Small intestine (tissue), 7 donors: ENCODE measurements at regions not wholly inside any gene's neighbourhood (a gene's known extent, or its start where the extent isn't known, plus 50 kb on each side); places are given as distances from the start of the nearest gene placed in this dataset.
"Not testable (repeated sequence)": the region's sequence is repeated elsewhere in the genome, so short reads cannot be mapped to it uniquely, and the experiment has no call there.

Source experiments
- DNase-seq, 2 donors: peaks; one replicate each; pipeline versions ENCODE4 v3.0.0 to v3.0.0-alpha.2; 2013
- FAIRE-seq: peaks from 2 replicates; lab custom pipeline; 2012; peaks lifted over from hg19 to GRCh38; lab: Jason Lieb, UNC
- H3K27ac ChIP-seq, 3 donors: one replicate each; pipeline ENCODE4 v1.5.1; 2013; ENCODE audit warnings: low read length in 2 of 3, mild to moderate bottlenecking in 2 of 3, control low read depth in 1 of 3, inconsistent platforms in 1 of 3, low read depth in 1 of 3, moderate library complexity in 1 of 3
- H3K27me3 ChIP-seq, 3 donors: one replicate each; pipeline ENCODE4 v1.6.1; 2013; ENCODE audit warnings: low read length in 3 of 3, inconsistent platforms in 1 of 3; ENCODE audit not compliant: control insufficient read depth in 3 of 3, insufficient read depth in 3 of 3
- H3K36me3 ChIP-seq, 3 donors: one replicate each; pipeline ENCODE4 v1.6.1; 2013; ENCODE audit warnings: low read length in 3 of 3, inconsistent platforms in 1 of 3, low read depth in 1 of 3, mild to moderate bottlenecking in 1 of 3, moderate library complexity in 1 of 3; ENCODE audit not compliant: control insufficient read depth in 3 of 3, insufficient read depth in 2 of 3
- H3K4me1 ChIP-seq, 3 donors: one replicate each; pipeline ENCODE4 v1.6.1; 2013; ENCODE audit warnings: low read length in 2 of 3, inconsistent platforms in 1 of 3, low read depth in 1 of 3, mild to moderate bottlenecking in 1 of 3, moderate library complexity in 1 of 3; ENCODE audit not compliant: control insufficient read depth in 3 of 3, insufficient read depth in 2 of 3
- H3K4me3 ChIP-seq, 3 donors: one replicate each; pipeline ENCODE4 v1.5.1; 2013; ENCODE audit warnings: low read length in 3 of 3, control low read depth in 1 of 3, inconsistent platforms in 1 of 3, low read depth in 1 of 3, mild to moderate bottlenecking in 1 of 3, moderate library complexity in 1 of 3
- H3K9me3 ChIP-seq, 2 donors: one replicate each; pipeline ENCODE4 v1.6.1; 2013; ENCODE audit warnings: low read depth in 1 of 2, low read length in 1 of 2; ENCODE audit not compliant: control insufficient read depth in 2 of 2, insufficient read depth in 1 of 2
- WGBS, 3 donors: extraction: QIAGEN DNeasy Blood & Tissue Kit; methylation state at CpG; one replicate each; pipeline ENCODE4 v1.1.7; 2013; 5-methylcytosine and 5-hydroxymethylcytosine counted together
- donor health status: healthy with polysubstance abuse.
- donor health status: control.
- donor health status: control.
- donor health status: Bipolar disorder and iron deficiency.
- donor health status: healthy.

DNA sequence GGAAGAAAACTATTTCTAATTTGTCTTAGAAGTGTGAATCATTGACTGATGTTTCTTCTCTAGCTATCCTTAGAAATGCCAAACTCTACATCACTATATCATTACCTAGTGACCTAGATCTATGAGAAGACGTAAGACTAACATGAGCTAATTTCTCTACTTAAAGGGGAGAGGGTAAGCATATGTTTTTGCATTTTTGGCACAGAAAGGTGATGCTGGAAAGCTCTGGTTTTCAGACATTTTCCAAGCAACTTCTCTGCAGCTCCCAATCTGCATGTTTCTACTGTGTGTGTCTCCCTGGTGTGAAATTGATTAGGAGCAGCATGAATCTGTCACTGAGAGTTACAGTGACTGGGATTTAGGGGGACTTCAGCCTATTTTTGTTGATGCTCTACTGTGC lies 235.2 kb upstream of the LINC00305 start:
- Histone ChIP-seq H3K27ac (no peak overlapping the region), H3K4me1 (no peaks in the 10 kb centered on the region), H3K27me3 (no peaks in the 10 kb centered on the region), H3K4me3 (no peak overlapping the region), H3K9me3 (no peaks in the 10 kb centered on the region), H3K36me3 (no peaks in the 10 kb centered on the region)
- DNase-seq (no peak), FAIRE-seq (no peak)
- 61 to 69% (median 68%) methylated on average over 1 of the region's 1 CpG for WGBS, 3 donors

DNA sequence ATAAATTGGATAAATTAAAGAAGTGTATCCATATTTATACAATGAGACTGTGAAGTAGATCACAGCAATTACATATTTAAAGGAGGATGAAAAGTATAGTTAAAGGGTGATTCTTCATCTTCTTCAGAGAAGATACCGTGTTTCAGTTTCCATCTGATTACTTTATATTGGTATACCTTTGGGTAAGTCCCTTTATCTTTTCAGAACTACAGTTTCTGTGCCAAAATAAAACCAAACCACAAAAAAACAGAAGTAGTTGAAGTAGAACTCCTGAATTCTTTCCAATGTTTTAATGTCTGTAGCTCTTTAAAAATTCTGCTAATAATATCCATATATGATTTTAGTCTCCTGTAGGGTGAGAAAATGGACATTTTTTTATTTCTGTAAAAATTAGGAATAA lies 231.2 kb upstream of the LINC00305 start:
- Histone ChIP-seq H3K9me3 (peaks cover 0 to 3% of the 10 kb centered on the region in 2 donors), H3K4me3 (no peak overlapping the region), H3K4me1 (no peaks in the 10 kb centered on the region), H3K27me3 (no peaks in the 10 kb centered on the region), H3K36me3 (no peaks in the 10 kb centered on the region), H3K27ac (no peak overlapping the region)
- DNase-seq: no peak
- FAIRE-seq: no peak
- 57 to 71% (median 64%) methylated on average over 1 of the region's 1 CpG for WGBS, 3 donors

DNA sequence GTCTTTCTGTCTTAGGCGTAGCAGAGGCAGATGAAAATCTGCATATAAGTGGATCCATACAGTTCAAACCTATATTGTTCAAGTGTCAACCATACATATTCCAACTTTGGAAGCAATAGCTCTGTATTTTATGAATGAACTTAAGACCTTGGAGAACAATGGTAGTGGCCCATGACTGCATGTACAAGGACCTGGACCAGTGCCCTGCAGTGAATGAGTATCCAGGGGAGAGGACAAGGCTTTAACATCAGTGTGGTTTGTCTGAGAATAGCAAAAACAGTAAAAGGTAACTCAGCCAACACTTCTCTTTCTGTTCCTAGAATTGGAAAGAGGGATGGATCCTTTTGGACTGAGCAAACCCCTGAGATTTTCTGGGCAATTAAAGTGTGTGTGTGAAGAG lies 230.8 kb upstream of the LINC00305 start:
- Histone ChIP-seq H3K4me1 (no peaks in the 10 kb centered on the region), H3K9me3 (peaks cover 0 to 3% of the 10 kb centered on the region in 2 donors), H3K4me3 (no peak overlapping the region), H3K36me3 (no peaks in the 10 kb centered on the region), H3K27ac (no peak overlapping the region), H3K27me3 (no peaks in the 10 kb centered on the region)
- WGBS, 3 donors: 78 to 84% (median 83%) methylated on average over 1 of the region's 1 CpG
- FAIRE-seq (no peak), DNase-seq (no peak)

DNA sequence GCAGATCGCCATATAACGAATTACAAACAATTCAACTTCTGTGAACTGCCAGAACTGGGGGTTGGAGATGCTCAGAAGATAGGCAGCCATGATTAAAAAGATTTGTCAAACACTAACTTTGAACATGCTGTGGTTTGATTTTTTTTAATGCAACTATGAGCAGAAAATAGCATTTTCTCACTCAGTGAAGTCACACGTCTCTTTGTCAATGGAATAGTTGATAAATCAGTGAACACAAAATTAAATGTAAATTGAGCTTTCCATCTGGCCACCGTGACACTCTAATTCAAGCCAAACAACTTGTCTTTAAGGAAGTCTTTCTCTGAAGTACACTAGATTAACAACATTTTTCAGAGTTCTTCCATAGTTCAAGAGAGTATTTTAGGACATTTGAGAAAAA lies 228.6 kb upstream of the LINC00305 start:
- no peak for DNase-seq
- Histone ChIP-seq H3K27ac (no peak overlapping the region), H3K4me1 (no peaks in the 10 kb centered on the region), H3K4me3 (no peak overlapping the region), H3K27me3 (no peaks in the 10 kb centered on the region), H3K36me3 (no peaks in the 10 kb centered on the region), H3K9me3 (peaks cover 0 to 3% of the 10 kb centered on the region in 2 donors)
- WGBS, 3 donors: 75 to 79% (median 76%) methylated on average over 4 of the region's 4 CpGs
- no peak for FAIRE-seq

DNA sequence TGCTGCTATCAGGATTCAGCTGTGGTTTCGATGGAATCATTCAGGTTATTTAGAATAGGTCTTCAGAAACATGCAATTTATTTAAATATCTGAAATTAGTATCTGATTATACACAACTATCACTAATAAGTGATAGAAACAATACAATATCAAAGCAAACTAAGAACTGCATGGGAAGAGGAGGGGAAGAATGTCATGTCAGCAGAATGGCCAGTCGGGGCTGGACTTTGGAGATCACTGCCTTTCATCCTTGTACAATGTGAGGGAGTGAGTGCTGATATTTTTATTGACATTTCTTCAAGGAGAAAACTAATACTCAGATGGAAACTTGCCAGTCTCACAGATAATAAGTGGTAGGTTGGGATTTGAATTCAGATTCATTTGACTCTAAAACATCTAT lies 224.0 kb upstream of the LINC00305 start:
- no peak for FAIRE-seq
- H3K9me3 ChIP-seq: peaks cover 0 to 3% of the 10 kb centered on the region in 2 donors
- H3K36me3 ChIP-seq: no peaks in the 10 kb centered on the region
- no peak for DNase-seq
- no peaks in the 10 kb centered on the region for H3K27me3 ChIP-seq
- no peaks in the 10 kb centered on the region for H3K4me1 ChIP-seq
- H3K27ac ChIP-seq: no peak overlapping the region
- 71 to 86% (median 78%) methylated on average over 2 of the region's 2 CpGs for WGBS, 3 donors
- H3K4me3 ChIP-seq: no peak overlapping the region

DNA sequence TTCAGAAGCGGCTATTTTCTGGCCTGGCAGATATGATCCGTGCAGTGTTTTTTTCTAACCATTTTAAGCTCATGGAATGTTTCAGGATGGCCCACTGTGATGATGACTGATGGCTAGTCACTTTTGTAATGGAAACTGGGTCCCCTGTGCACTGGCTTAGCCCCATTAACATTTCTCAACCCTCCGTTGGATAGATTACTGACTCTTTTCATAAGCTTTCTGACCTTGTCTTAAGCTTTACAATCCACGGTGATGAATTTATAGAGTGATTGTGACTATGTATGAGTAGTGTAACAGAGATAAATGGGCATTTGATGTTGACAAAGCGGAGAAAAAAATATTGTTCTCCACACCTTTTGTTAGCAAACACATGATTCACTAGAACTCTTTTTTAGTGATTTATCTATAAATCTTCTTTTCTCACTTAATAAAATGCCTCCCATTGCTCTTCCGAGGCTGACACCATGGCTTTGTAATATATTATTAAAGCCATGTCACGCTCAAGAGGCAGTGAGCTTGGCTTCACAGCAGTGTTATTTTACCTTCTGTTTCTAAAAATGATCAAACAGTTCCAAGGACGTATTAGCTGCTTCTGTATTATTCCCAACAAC lies 221.0 kb upstream of the LINC00305 start:
- H3K4me3 ChIP-seq, FAIRE-seq, H3K36me3 ChIP-seq: not testable (repeated sequence)

DNA sequence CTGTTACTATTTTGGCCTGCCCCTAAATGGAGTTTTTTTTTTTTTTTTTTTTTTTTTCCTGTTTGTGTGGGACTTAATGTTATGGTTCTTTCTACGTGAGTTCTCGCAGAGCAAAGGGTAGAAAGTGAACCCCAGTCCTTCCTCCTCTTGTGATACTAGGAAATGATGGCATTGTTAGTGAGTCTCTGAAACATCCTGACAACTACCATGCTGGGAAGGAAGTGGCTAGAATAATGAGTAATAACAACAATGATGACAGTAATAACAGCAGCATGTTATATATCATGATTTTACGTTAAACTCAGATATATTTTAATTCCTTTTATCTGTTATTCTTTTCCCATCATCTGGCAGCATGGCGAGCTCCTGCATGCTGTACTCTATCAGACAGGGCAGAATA lies 216.2 kb upstream of the LINC00305 start:
- FAIRE-seq: no peak

More for the DNA sequence above, 221.0 kb upstream of the LINC00305 start:
- not testable (repeated sequence) for H3K4me1 ChIP-seq, H3K9me3 ChIP-seq, DNase-seq, H3K27ac ChIP-seq, H3K27me3 ChIP-seq
- 64 to 78% (median 73%) methylated on average over 6 of the region's 8 CpGs for WGBS, 3 donors

DNA sequence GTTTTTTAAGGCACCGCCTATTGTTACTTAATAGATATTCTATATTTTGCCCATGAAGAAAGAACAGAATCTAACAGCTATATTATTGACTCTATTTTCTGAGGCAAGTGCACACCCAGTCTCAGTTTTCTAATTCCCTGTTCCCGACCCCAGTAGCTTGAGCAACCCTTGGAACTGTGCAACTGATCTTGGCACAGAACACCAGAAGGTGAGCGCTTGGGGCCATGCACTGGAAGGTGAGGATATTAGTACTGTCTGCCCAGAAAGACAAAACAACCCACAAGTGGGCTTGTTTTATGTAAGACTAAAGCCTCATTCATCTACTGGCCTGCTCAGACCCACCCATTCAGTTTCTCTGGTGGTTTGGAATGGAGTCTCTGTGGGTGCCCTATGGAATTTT lies 188.8 kb upstream of the LINC00305 start:
- DNase-seq: no peak
- H3K9me3 ChIP-seq: no peaks in the 10 kb centered on the region
- FAIRE-seq: no peak
- no peak overlapping the region for H3K27ac ChIP-seq
- WGBS, 3 donors: 79 to 94% (median 90%) methylated on average over 3 of the region's 3 CpGs
- H3K4me3 ChIP-seq: no peak overlapping the region
- H3K36me3 ChIP-seq: no peaks in the 10 kb centered on the region
- peaks cover 0 to 2% (median 0%) of the 10 kb centered on the region in 3 donors for H3K27me3 ChIP-seq
- no peaks in the 10 kb centered on the region for H3K4me1 ChIP-seq

More for the DNA sequence above, 216.2 kb upstream of the LINC00305 start:
- Histone ChIP-seq H3K27ac (no peak overlapping the region), H3K4me1 (no peaks in the 10 kb centered on the region), H3K4me3 (no peak overlapping the region), H3K36me3 (no peaks in the 10 kb centered on the region), H3K27me3 (no peaks in the 10 kb centered on the region), H3K9me3 (peaks cover 0 to 14% of the 10 kb centered on the region in 2 donors)
- 70 to 74% (median 72%) methylated on average over 4 of the region's 4 CpGs for WGBS, 3 donors
- DNase-seq: no peak

DNA sequence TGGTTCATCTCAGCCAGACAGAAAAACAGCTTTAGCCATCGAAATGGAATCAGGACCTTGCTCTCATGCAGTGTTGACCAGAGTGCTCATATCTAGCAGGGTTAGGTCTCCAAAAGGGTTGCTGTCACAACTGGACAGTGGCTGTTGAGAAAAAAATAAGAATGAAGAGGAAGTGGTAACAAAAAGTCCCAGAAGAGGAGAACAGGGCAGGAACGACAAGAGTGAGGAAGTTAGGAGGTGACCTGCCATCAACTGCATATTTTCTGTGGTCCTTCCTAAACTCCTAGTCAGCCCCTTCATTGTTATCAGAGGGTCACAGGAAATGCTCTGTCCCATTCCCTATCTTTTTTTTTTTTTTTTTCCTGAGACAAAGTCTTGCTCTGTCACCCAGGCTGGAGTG lies 188.1 kb upstream of the LINC00305 start:
- FAIRE-seq (no peak), DNase-seq (no peak)
- H3K27me3 ChIP-seq: peaks cover 0 to 3% (median 2%) of the 10 kb centered on the region in 3 donors
- no peaks in the 10 kb centered on the region for H3K4me1 ChIP-seq
- no peaks in the 10 kb centered on the region for H3K9me3 ChIP-seq
- H3K4me3 ChIP-seq: no peak overlapping the region
- WGBS, 3 donors: 42 to 67% (median 60%) methylated on average over 2 of the region's 2 CpGs
- H3K36me3 ChIP-seq: no peaks in the 10 kb centered on the region
- H3K27ac ChIP-seq: no peak overlapping the region
